ENCODE measurements at regions not wholly inside any gene's neighbourhood (a gene's known extent, or its start where the extent isn't known, plus 50 kb on each side); places are given as distances from the start of the nearest gene placed in this dataset.

DNA sequence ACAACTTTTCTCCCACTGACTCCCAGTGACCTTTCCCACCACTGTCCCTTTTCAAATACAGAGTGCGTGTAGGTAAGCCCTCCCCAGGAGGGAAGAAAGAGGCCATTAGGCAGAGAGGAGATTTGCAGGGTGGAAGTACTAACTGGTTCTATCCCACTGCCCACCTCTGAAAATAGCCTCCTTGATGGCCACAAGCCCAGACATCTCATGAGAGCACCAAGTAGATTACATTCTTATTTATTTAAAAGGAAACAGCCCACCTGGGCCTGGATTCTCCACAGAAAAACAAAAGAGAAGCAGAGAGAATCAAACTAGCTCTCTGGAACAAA is 445.3 kb downstream of the FOXO1 start:
- DNase-seq (ENCODE audit: low read depth): no peak

DNA sequence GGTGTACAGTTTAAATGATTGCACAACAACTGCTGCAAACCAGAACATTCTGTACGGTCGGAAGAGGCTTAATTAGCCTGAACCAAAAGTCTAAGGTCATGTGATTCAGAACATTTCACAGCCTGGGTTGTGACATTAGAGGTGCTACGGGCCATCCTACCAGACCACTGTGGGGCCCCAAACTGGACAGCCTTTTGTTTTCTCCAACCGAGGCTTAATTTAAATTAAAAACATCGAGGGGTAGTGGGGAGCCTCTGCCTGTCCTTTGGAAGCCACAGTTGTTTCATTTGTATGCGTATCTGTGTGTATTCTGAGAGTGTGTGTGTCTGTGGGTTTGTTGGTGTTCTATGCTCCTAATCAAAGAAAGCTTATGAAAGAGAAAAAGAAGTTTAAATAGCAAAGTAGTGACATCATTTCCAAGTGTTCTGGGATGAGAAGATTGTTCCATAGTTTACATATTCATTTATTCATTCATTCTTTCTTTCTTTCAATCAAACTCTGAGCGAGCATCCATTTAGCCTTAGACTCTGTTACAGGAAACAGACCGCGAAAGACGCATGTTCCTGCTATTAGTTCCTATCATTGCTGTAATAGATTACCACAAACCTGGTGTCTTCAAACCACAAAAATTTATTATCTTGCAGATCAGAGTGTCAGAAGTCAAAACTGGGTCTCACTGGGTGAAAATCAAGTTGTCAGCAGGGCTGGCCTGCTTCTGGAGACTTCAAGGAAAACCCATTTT is 444.8 kb downstream of the FOXO1 start:
- no peak for DNase-seq (ENCODE audit: low read depth)

DNA sequence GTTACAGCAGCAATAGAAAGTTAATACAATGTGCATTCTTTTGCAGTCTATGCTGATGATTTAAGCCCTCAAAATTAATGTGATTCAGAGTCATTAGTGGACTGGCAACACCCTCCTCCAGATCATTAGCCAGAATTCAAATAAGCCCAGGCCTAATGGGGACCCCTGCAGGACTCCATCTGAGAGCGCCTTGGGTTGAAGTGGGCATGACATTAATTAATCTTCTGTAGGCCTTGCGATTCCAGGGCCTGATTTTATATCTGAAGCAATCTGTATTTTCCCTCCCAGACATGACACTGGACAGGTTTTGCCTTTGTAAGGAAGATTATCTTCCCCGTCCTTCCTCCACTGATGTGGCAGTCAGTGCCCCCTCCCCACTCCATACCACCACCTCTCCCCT is 442.9 kb downstream of the FOXO1 start:
- no peak for DNase-seq (ENCODE audit: low read depth)

DNA sequence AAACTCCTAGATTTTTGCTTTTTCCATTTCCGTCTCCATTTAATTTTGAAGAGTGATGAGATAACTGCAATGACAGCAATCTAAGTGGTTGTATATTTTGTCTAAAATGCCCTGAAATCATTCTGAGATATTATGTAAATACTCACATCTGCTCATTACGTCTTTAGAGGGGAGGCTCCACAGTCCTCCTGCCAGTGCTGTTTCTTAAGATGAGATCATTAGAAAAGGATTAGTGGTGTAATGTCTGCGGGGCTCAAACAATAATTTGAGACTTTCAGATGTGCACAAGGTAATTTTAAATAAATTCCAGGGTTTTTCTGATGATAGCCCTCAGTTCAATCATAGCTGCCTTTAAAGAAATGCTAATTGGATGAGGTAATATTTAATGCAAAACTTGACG is 437.9 kb downstream of the FOXO1 start:
- DNase-seq (ENCODE audit: low read depth): no peak

DNA sequence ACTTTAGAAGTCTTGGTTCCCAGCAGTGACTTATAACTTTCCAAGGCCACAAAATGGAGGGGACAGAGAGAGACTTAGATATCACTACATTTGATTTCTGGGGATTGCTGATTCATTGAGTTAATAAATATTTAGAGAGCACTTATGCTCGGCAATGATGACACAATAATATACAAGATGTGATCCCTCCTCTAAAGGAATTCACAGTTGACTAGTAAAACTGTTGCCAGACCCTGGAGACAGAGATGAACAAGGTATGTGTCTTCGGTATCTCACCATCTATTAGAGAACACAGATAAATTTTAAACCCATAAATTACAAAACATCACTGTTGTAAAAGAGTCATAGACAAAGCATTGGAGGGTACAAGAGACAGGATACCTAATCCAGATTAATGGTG is 437.5 kb downstream of the FOXO1 start:
- no peak for DNase-seq (ENCODE audit: low read depth)

DNA sequence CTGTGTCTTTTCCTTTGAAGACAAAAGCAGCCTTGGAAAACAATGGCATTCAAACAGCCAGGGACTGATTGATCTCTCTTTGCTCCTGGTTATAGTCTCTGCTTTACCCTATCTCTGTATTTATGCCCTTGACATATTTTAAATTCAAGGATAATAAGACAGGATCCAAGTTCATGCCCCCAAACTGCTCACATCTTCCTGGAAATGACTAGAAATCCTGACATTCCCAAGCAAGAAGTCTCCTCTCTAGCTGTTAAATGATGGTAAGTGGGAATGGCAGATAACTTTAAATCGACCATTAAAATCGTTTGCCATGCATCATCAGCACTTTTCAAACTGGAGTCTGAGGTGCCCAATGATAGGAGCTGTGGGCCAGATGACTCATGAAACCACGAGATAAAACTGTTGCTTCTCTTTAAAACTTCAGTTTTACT is 435.6 kb downstream of the FOXO1 start:
- no peak for DNase-seq (ENCODE audit: low read depth)

DNA sequence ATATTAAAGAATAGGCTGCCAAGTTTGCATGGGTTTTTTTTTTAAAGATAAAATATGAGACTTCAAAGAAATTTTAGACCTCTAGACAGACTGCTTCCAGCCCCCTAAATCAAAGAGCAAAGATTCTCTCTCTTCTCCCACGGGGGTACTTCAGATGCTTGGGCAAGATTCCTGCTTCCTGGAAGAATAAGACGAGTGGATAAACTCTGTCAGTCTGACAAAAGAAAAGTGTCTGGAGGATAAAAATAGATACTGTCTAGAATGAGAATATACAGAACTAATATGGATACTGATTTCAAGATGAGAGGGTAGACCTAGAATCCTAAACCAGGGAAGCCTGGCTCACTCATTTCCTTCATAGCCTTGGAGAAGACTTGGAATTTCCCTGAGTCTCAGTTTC is 435.1 kb downstream of the FOXO1 start:
- DNase-seq (ENCODE audit: low read depth): no peak

GRCh38 chr13:40231751-40232150 is 434.7 kb downstream of the FOXO1 start:
- DNase-seq (ENCODE audit: low read depth): no peak

- no peak for DNase-seq (ENCODE audit: low read depth)
Measured at GRCh38 chr13:40232311-40233040, 434.0 kb downstream of the FOXO1 start.

DNA sequence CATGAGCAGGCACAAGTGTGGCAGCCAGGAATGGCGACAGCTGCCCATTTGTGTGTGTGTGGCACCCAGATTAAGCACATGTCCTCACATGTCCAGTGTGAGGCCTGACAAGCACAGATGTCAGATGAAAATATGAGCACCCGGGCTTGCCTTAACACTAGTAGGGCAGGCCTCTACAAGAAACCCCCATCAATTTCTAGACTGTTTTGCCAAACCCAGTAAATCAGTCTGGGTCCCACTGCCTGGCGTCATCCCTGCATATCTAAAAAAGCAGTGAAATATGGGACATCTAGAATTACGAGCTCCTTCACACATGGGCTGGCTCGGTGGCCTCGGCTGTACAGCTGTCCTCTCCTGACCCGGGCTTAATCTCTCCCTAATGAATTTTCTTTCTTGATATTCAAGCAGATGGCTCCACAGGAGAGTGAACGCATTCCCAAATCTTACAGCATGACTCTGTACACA is 432.7 kb downstream of the FOXO1 start:
- DNase-seq (ENCODE audit: low read depth): no peak

DNA sequence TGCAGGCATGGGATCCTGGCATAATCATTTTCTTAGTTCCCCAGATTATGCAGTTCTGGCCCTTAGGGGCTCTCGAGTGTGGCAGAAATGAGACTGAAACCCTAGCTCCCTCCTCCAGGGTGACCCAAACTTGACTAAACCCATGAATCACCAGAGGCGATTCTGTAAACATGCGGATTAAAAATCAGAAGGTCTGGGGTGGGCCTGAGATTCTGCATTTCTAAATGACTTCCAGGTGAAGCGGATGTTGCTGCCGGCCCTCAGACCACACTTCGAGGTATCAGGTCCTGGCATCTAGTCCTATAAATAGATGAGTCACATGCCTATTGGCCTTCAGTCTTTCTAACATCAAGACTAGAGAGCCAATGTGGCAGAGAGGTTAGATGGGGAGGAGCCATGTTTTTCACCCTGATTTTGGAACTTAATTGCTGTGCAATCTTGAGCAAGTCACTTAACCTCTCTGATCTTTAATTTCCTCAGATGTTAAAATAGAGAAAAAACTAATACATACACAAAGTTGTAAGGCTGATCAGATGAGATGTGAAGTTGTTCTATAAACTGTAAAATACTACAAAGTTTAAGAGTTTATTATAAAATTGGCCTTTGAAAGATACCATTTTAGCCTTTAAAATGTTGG is 431.2 kb downstream of the FOXO1 start:
- no peak for DNase-seq (ENCODE audit: low read depth)

DNA sequence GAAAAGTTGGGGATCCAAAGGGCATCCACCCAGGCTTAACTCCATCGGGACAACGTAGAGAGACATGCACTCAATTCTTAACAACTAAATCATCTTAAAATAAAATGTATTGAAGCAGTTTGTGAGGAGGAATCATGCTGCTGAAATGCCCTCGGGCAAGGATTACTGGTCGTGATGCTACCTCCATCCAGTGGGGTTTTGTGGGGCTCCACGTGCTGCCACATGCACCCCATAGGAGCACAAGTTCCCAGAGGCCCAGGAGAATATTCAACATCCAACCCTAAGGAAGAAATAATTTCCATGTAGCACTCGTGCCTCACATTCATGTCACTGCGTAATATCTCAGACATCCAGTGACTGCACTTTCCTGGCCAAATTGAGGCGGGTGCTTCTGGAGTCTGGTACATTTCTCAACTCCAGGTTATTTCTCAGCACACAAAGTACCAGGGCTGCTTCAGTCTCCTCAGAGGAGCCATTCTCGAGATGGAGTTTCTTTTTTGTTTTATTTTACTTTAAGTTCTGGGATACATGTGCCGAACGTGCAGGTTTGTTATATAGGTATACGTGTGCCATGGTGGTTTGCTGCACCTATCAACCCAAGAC is 429.8 kb downstream of the FOXO1 start:
- DNase-seq (ENCODE audit: low read depth): no peak

- DNase-seq (ENCODE audit: low read depth): no peak
Measured at GRCh38 chr13:40238761-40239160, 427.7 kb downstream of the FOXO1 start.

DNA sequence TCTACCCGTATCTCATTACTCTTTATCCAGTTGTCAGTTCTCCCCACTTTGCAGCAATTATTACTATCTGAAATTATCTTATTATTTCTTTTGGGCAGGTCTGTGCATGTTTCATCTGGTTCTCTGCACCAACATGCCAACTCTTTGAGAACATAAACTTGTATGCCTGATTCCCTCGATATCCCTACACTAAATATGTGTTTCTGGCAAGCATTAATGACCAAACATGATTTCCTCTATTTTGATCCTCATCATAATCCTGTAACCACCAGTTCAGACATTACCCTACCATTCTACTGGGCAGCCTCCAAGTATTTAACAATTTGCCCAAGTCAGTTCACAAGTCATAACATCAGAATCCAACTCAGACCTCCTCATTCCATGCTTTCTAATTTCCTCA is 426.1 kb downstream of the FOXO1 start:
- no peak for DNase-seq (ENCODE audit: low read depth)

- no peak for DNase-seq (ENCODE audit: low read depth)
Measured at GRCh38 chr13:40241125-40241798, 425.2 kb downstream of the FOXO1 start.

DNA sequence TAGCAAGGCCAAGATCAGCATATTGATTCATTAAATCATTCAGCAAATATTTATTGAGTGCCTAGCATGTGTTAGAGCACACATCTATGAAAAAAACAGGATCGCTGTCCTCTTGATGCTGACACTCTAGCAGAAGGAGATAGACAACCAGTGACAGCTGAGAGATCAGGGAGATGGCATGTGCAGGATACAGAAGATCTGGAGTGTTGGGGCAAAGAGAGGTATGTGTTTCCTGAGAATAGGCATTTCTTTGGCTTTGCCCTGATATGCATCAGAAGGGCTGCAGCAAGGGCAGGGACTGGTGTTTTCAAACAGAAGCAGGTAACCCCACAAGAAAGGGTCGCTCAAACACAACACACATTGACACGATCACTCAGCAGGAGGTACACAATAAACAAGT is 423.4 kb downstream of the FOXO1 start:
- DNase-seq (ENCODE audit: low read depth): no peak

- no peak for DNase-seq (ENCODE audit: low read depth)
Measured at GRCh38 chr13:40243982-40244381, 422.5 kb downstream of the FOXO1 start.

- no peak for DNase-seq (ENCODE audit: low read depth)
Measured at GRCh38 chr13:40245567-40245966, 420.9 kb downstream of the FOXO1 start.

DNA sequence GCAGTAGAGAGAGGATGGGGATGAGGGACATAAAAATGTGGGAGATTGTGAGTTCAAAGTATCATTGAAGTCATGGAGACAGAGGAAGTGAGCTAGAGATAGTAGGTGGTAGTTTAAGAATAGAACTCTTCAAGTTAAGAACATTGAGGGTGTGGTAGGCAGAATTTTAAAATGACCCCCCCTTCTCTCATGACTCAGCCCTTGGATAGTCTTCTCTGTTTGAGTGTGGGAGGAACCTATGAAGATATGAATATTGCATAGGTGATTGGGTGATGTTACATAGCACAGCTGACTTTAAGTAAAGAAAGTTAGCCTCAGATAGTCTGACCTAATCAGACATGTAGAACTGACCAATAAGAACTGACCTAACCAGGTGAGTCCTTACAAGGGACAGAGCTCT is 418.6 kb downstream of the FOXO1 start:
- DNase-seq (ENCODE audit: low read depth): no peak

DNA sequence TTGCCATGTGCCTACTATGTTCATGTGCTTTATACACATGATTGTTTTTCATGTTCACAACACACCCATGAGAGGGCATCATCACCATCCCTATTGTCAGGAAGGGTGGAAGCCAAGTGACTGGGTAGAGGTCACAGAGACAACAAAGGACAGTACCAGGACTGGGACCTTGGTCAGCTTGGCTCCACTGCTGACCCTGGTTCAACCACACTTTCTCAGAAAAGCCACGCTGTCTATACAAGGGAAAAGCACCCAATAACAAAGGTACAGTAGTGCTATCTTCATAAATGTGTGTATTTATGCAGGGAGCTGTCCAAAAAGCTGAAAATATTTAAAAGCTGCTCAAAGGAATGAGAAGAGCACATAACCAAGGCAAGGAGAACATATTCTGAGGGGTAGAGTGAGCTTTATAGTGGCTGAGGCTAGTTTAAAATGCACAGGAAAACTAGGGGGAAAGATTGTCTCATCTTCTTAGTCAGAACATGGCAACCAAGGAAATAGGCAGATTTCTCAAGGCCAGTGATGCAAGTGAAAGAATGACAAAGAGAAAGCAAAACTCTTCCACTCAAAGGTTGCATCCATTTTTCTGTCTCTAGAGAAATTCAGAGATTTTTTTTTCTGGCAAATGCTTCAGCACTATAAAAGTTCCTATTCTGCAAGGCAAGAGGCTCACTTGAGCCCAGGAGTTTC is 415.0 kb downstream of the FOXO1 start:
- no peak for DNase-seq (ENCODE audit: low read depth)

- DNase-seq (ENCODE audit: low read depth): no peak
Measured at GRCh38 chr13:40252241-40252640, 414.2 kb downstream of the FOXO1 start.

- DNase-seq (ENCODE audit: low read depth): no peak
Measured at GRCh38 chr13:40252676-40253075, 413.8 kb downstream of the FOXO1 start.
